CD14-positive monocyte (primary cell): ENCODE measurements at regions not wholly inside any gene's neighbourhood (a gene's known extent, or its start where the extent isn't known, plus 50 kb on each side); places are given as distances from the start of the nearest gene placed in this dataset.

Source experiments
- DNase-seq, 3 donors: peaks; one replicate each; pipeline ENCODE4 v3.0.0-alpha.2; 2011 to 2022
- H2AFZ ChIP-seq: 2 replicates; pipeline ENCODE4 v1.6.0; 2012; ENCODE audit warnings: mild to moderate bottlenecking, low read depth, low read length, inconsistent platforms; ENCODE audit not compliant: insufficient read depth, poor library complexity, severe bottlenecking
- H3K27ac ChIP-seq, 2 donors: 1 replicate in 1 of 2; 2 replicates in 1 of 2; pipeline ENCODE4 v1.5.1; 2012 to 2013; ENCODE audit warnings: low read length in 2 of 2, control low read depth in 1 of 2, inconsistent platforms in 1 of 2, low read depth in 1 of 2, mild to moderate bottlenecking in 1 of 2
- H3K27me3 ChIP-seq, 2 donors: one replicate each; pipeline versions ENCODE4 v1.6.0 to v1.6.1; 2011 to 2013; ENCODE audit warnings: low read length in 2 of 2; ENCODE audit not compliant: control insufficient read depth in 2 of 2, insufficient read depth in 2 of 2
- H3K36me3 ChIP-seq, 2 donors: replicated peaks in 1 of 2; 1 replicate in 1 of 2; 2 replicates in 1 of 2; pipeline versions ENCODE4 v1.5.1 to v1.6.1; 2012 to 2013; ENCODE audit warnings: low read length in 2 of 2, control low read depth in 1 of 2, inconsistent platforms in 1 of 2, mild to moderate bottlenecking in 1 of 2; ENCODE audit not compliant: insufficient read depth in 2 of 2, control insufficient read depth in 1 of 2
- H3K4me1 ChIP-seq, 2 donors: 1 replicate in 1 of 2; 2 replicates in 1 of 2; pipeline versions ENCODE4 v1.5.1 to v1.6.1; 2012 to 2013; ENCODE audit warnings: low read length in 2 of 2, control low read depth in 1 of 2, inconsistent platforms in 1 of 2, mild to moderate bottlenecking in 1 of 2, moderate library complexity in 1 of 2; ENCODE audit not compliant: insufficient read depth in 2 of 2, control insufficient read depth in 1 of 2
- H3K4me2 ChIP-seq: replicated peaks from 2 replicates; pipeline ENCODE3; 2012; ENCODE audit warnings: low read length, moderate library complexity, mild to moderate bottlenecking; ENCODE audit not compliant: poor library complexity, severe bottlenecking; ENCODE audit errors: extremely low read depth
- H3K4me3 ChIP-seq, 3 experiments: fragments of 200-600 bp in 1 of 3; sonication (generic) in 1 of 3; replicated peaks in 1 of 3; 1 replicate in 2 of 3; 2 replicates in 1 of 3; pipeline ENCODE4 v1.5.1; 2011 to 2013; ENCODE audit warnings: low read length in 3 of 3, mild to moderate bottlenecking in 3 of 3, control low read depth in 2 of 3, low read depth in 2 of 3, inconsistent platforms in 1 of 3, moderate library complexity in 1 of 3
- H3K79me2 ChIP-seq: 2 replicates; pipeline ENCODE4 v1.6.0; 2012; ENCODE audit warnings: mild to moderate bottlenecking, control low read depth, inconsistent platforms, low read length, moderate library complexity; ENCODE audit not compliant: insufficient read depth
- H3K9ac ChIP-seq: 2 replicates; pipeline ENCODE4 v1.6.0; 2017; ENCODE audit warnings: low read length, mild to moderate bottlenecking; ENCODE audit not compliant: insufficient read depth, poor library complexity, severe bottlenecking
- H3K9me3 ChIP-seq, 2 donors: replicated peaks in 1 of 2; 1 replicate in 1 of 2; 2 replicates in 1 of 2; pipeline versions ENCODE4 v1.5.1 to v1.6.1; 2012 to 2013; ENCODE audit warnings: low read length in 2 of 2, control low read depth in 1 of 2; ENCODE audit not compliant: control insufficient read depth in 1 of 2, insufficient read depth in 1 of 2
- H4K20me1 ChIP-seq: 2 replicates; pipeline ENCODE4 v1.6.0; 2012; ENCODE audit warnings: mild to moderate bottlenecking, low read length, control low read depth, moderate library complexity; ENCODE audit not compliant: insufficient read depth
- H3K27ac Mint-ChIP-seq, 7 donors: one replicate each; pipeline ENCODE4 v1.8.0; 2020; ENCODE audit warnings: mild to moderate bottlenecking in 7 of 7, mixed read lengths in 7 of 7, moderate library complexity in 6 of 7, inconsistent platforms in 2 of 7
- H3K27me3 Mint-ChIP-seq, 3 donors: one replicate each; pipeline ENCODE4 v1.8.0; 2021 to 2022; ENCODE audit warnings: low read depth in 3 of 3, mild to moderate bottlenecking in 3 of 3, mixed read lengths in 3 of 3, moderate library complexity in 3 of 3, inconsistent platforms in 1 of 3
- H3K36me3 Mint-ChIP-seq, 2 donors: one replicate each; pipeline ENCODE4 v1.8.0; 2020; ENCODE audit warnings: mixed read lengths in 2 of 2, inconsistent platforms in 1 of 2, mild to moderate bottlenecking in 1 of 2
- H3K4me1 Mint-ChIP-seq: one replicate; pipeline ENCODE4 v1.8.0; 2020; ENCODE audit warnings: mild to moderate bottlenecking, mixed read lengths
- H3K4me3 Mint-ChIP-seq, 2 donors: one replicate each; pipeline ENCODE4 v1.8.0; 2020; ENCODE audit warnings: mild to moderate bottlenecking in 2 of 2, mixed read lengths in 2 of 2, moderate library complexity in 1 of 2
- H3K9me3 Mint-ChIP-seq, 7 donors: one replicate each; pipeline ENCODE4 v1.8.0; 2020 to 2022; ENCODE audit warnings: mixed read lengths in 7 of 7, mild to moderate bottlenecking in 6 of 7, moderate library complexity in 6 of 7, inconsistent platforms in 2 of 7
- WGBS: methylation state at CpG from one replicate; pipeline ENCODE4 v1.1.5; 2013; ENCODE audit warnings: missing lambda C conversion rate; ENCODE audit not compliant: insufficient coverage; 5-methylcytosine and 5-hydroxymethylcytosine counted together
- intact Hi-C, 2 donors: fragments of 100-400 bp; cut with micrococcal nuclease; formaldehyde crosslinking; loops; one replicate each; pipeline versions ENCODE4 v1.15.0 to v1.15.1; 2023
- TF ChIP-seq, protein P1 (sequence below): fragments of 200-600 bp; IDR thresholded peaks from one replicate; pipeline ENCODE4 v1.8.0; 2022; ENCODE audit warnings: antibody characterized with exemption, mild to moderate bottlenecking

DNA sequence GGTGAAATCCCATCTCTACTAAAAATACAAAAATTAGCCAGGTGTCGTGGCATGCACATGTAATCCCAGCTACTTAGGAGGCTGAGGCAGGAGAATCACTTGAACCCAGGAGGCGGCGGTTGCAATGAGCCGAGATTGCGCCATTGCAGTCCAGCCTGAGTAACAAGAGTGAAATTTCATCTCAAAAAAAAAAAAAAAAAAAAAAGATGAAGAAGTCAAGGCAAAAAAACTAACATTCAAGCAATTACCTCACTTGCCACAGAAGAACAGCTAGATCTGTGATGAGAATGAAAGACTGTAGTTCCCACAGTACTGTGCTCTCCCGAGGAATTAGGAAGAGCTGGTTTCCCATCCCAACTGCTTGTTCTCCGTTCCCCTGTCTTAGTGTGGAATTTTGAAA lies 144.7 kb upstream of the ECI2 start:
- Histone ChIP-seq H3K27me3 (peaks cover 0 to 11% of the 10 kb centered on the region in 2 donors), H3K4me1 (peaks cover 5% of the 10 kb centered on the region in 2 donors), H3K4me3 (no peak overlapping the region), H3K27ac (no peak overlapping the region), H3K36me3 (no peaks in the 10 kb centered on the region), H3K79me2 (no peaks in the 10 kb centered on the region), H3K9me3 (no peaks in the 10 kb centered on the region), H3K4me2 (no peak overlapping the region), H2AFZ (no peak overlapping the region), H3K9ac (no peak overlapping the region), H4K20me1 (no peaks in the 10 kb centered on the region)
- no peak overlapping the region for H3K4me3 Mint-ChIP-seq
- H3K4me1 Mint-ChIP-seq, result peaks cover 7% of the 10 kb centered on the region
- no CpG with 5 or more reads among the region's 7 CpGs for WGBS
- H3K36me3 Mint-ChIP-seq, result no peaks in the 10 kb centered on the region
- no peak overlapping the region for H3K27ac Mint-ChIP-seq
- H3K9me3 Mint-ChIP-seq, result peaks cover 0 to 4% (median 0%) of the 10 kb centered on the region in 7 donors
- intact Hi-C loops, result no loop called here
- DNase-seq, result no peak
- H3K27me3 Mint-ChIP-seq, result peaks cover 17 to 31% (median 21%) of the 10 kb centered on the region in 3 donors
- TF ChIP-seq, protein P1, sequence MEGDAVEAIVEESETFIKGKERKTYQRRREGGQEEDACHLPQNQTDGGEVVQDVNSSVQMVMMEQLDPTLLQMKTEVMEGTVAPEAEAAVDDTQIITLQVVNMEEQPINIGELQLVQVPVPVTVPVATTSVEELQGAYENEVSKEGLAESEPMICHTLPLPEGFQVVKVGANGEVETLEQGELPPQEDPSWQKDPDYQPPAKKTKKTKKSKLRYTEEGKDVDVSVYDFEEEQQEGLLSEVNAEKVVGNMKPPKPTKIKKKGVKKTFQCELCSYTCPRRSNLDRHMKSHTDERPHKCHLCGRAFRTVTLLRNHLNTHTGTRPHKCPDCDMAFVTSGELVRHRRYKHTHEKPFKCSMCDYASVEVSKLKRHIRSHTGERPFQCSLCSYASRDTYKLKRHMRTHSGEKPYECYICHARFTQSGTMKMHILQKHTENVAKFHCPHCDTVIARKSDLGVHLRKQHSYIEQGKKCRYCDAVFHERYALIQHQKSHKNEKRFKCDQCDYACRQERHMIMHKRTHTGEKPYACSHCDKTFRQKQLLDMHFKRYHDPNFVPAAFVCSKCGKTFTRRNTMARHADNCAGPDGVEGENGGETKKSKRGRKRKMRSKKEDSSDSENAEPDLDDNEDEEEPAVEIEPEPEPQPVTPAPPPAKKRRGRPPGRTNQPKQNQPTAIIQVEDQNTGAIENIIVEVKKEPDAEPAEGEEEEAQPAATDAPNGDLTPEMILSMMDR, result no peak

DNA sequence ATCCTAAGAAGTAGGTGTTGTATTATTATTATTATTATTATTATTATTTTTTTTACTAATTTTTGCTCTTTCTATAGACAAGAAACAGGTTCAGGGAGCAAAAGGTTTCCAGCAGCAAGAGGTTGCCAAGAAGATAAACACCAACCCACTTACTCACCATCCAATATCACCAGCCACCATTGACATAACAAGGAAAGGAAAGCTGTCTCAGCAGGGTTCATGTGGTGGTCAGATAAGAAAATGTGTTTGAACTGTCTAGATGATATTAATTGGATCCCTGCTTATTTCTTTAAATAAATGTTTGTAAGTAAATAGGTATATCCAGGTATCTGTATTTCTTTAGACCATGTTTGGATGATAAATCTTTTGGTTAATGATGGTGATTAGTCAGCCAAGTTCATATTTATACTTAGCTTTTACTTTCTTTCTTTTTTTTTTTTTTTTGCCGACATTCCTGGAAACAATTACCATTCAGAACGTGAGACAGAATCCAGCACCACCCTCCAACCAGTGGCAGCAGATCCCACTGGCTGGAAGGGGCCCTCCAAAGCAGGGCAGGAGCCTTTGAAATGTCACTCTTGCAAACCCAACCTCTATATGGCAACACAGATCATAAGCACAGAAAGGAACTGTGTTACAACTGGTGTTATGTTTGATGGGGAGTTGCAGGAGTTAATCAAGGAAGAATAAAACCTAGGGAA lies 139.2 kb upstream of the ECI2 start:
- H2AFZ ChIP-seq, result no peak overlapping the region

More for the DNA sequence above, 139.2 kb upstream of the ECI2 start:
- Histone ChIP-seq H3K36me3 (no peaks in the 10 kb centered on the region), H4K20me1 (no peaks in the 10 kb centered on the region), H3K27ac (no peak overlapping the region), H3K79me2 (no peaks in the 10 kb centered on the region), H3K9me3 (no peaks in the 10 kb centered on the region), H3K4me1 (no peaks in the 10 kb centered on the region), H3K4me2 (no peak overlapping the region), H3K27me3 (no peaks in the 10 kb centered on the region), H3K9ac (no peak overlapping the region), H3K4me3 (no peak overlapping the region)
- H3K36me3 Mint-ChIP-seq, result no peaks in the 10 kb centered on the region
- H3K27me3 Mint-ChIP-seq, result peaks cover 1 to 6% (median 2%) of the 10 kb centered on the region in 3 donors
- H3K9me3 Mint-ChIP-seq, result peaks cover 0 to 2% (median 0%) of the 10 kb centered on the region in 7 donors
- no peaks in the 10 kb centered on the region for H3K4me1 Mint-ChIP-seq
- DNase-seq, result no peak
- TF ChIP-seq, protein P1, result no peak
- intact Hi-C loops, result no loop called here
- H3K27ac Mint-ChIP-seq, result no peak overlapping the region
- no peak overlapping the region for H3K4me3 Mint-ChIP-seq
- WGBS, result 67% methylated on average over 1 of the region's 2 CpGs
